GM12864 (cell line): ENCODE measurements at regions not wholly inside any gene's neighbourhood (a gene's known extent, or its start where the extent isn't known, plus 50 kb on each side); places are given as distances from the start of the nearest gene placed in this dataset.

Experiments
- DNase-seq: peaks from one replicate; pipeline ENCODE4 v3.0.0-alpha.2; 2011; ENCODE audit warnings: low read depth
- H3K4me3 ChIP-seq: 2 replicates; pipeline ENCODE4 v1.5.1; 2011; ENCODE audit warnings: mild to moderate bottlenecking, low read depth, low read length, control low read depth
- TF ChIP-seq, protein P1 (sequence below): IDR thresholded peaks from 2 replicates; pipeline ENCODE4 v1.5.1; 2011; ENCODE audit warnings: low read depth, mild to moderate bottlenecking, moderate library complexity, low read length, control low read depth, inconsistent platforms; ENCODE audit errors: missing control alignments

DNA sequence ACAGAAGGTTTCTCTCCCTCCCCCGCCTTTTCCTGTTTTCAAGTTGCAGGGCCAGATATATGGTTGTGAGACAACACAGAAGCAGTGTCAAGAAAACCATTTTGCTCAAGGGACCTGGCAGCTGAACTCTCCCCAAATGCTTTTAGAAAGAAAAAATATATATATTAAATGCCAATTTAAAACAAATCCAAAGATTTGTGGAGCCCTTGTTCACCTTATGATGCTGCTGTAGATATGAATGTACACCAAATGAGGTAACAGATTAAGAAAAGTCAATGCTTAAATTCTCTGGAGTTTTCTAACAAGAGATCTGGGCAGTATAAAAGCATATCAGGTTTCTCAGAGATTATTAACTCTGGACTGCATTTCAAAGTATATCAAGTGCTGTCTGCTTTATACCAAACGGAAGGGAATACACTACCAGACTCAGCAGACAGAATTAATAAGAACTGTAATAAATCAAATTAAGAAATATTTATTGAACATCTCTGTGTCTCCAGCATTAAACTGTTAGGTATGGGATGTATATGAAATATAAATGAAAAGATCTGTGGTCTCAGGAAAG lies 357.5 kb downstream of the HDGFL1 start:
- TF ChIP-seq, protein P1, sequence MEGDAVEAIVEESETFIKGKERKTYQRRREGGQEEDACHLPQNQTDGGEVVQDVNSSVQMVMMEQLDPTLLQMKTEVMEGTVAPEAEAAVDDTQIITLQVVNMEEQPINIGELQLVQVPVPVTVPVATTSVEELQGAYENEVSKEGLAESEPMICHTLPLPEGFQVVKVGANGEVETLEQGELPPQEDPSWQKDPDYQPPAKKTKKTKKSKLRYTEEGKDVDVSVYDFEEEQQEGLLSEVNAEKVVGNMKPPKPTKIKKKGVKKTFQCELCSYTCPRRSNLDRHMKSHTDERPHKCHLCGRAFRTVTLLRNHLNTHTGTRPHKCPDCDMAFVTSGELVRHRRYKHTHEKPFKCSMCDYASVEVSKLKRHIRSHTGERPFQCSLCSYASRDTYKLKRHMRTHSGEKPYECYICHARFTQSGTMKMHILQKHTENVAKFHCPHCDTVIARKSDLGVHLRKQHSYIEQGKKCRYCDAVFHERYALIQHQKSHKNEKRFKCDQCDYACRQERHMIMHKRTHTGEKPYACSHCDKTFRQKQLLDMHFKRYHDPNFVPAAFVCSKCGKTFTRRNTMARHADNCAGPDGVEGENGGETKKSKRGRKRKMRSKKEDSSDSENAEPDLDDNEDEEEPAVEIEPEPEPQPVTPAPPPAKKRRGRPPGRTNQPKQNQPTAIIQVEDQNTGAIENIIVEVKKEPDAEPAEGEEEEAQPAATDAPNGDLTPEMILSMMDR, result no peak
- H3K4me3 ChIP-seq, result no peak overlapping the region
- DNase-seq, result no peak

DNA sequence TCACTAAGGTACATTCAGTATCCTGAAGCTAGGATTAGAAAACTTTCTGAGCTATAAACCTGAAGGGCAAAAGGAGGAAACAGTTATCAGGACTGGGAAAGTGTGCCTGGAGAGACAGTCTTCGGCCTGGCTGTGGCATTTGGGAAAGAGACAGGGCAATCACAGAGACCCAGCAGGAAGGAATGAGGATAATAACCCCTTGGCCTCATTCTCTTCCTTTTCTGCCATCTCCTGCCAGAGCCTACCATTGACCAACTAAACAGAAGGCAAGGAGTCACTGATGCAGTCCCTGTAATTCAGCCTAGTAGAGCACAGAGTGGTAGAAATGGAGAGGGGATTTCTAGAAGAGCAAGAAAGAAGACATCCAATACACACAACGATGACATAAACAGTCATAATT lies 359.4 kb downstream of the HDGFL1 start:
- no peak overlapping the region for H3K4me3 ChIP-seq
- DNase-seq, result no peak

DNA sequence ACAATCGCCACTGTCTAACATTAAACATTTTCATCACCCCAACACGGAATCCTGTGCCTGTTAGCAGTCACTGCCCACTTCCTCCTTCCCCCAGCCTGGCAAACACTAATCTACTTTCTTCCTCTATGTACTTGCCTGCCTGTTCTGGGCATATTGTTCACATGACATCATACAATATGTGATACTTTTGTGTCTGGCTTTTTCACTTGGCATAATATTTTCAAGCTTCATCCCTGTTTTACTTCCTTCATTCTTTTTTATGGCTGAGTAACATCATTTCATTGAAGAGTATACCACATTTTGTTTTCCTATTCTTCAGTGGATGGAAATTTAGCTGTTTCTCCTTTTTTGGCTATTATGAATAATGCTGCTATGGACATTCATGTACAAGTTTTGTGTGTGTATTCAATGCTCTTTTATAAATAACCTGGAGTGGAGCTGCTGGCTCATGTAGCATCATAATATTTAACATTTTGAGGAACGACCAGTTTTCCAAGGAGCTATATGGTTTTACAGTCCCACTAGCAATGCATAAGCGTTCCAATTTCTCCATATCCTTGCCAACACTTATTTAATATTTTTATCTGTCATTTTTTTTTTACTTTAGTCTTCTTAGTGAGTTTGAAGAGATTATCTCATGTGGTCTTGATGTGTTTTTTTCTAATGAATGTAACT lies 360.1 kb downstream of the HDGFL1 start:
- no peak for DNase-seq
- H3K4me3 ChIP-seq, result no peak overlapping the region
- TF ChIP-seq, protein P1, result no peak

More for the DNA sequence above, 359.4 kb downstream of the HDGFL1 start:
- TF ChIP-seq, protein P1, result no peak

DNA sequence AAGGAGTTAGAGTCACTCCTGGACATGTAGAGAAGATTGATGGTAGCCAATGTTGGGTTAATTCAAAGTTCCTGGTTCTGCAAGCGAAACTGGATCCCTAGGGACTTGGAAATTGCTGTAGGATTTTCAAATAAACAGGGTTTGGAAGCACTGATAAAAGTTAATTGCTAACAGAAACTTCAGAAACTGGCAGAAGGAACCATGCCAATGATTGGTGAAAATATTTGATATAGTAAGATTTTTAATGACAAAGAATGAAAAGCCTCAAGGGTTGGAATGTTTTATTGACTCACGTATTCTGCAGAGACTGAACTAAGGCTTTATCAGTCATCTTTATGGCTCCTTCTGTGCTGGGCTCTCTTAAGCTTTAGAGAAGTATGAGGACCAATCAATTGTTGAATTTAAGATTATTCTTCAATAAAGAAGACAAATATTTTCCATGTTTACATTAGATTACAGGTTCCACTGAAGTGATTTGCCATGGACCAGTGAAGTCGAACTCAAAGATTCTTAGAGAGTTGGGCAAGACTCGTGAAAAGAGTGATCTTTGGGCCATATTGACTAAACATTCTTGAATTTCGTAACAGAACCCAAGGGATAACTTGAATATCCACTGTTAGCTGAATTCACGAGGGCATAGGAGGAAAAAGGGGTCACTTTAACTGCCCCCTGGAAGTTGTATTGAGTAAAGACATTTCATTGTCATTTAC lies 371.4 kb downstream of the HDGFL1 start:
- no peak overlapping the region for H3K4me3 ChIP-seq
- TF ChIP-seq, protein P1, result no peak
- DNase-seq, result no peak

DNA sequence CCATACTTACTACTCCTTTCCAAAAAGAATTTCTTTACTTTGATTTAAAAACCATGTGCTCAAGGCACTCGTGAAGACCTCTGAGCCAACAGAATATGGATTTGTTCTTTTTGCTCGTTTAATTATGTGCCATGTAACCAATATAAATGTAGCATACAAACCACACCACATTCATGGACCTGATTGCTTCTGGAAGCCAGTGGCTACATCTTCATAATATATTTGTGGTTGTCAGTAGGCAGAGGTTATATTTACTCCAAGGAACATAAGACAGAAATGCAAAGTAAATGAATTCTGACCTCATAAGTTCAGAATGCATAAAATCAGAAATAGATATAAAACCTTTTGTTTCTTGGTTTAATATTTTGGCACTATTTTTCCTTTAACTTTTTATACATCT lies 373.0 kb downstream of the HDGFL1 start:
- no peak overlapping the region for H3K4me3 ChIP-seq
- TF ChIP-seq, protein P1, result no peak
- DNase-seq, result no peak

DNA sequence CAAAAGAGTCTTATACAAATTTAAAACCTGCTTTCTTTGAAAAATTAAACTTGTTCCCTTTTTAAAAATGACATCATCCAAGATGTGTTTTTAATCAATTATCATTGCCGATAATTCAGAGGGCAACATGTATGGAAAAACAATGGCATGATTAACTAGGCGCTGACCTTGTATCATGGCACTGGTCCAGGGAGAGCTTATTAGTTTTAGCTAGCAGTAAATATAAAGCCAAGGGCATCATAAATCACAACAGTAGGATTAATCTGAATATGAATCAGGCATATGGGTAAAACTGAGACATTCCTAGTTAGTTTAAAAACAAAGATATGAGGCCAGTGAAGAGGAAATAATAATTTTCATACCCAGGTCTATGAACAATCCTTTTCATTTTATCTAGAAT lies 374.0 kb downstream of the HDGFL1 start:
- TF ChIP-seq, protein P1, result no peak
- DNase-seq, result no peak
- H3K4me3 ChIP-seq, result no peak overlapping the region
